ENCODE measurements at regions not wholly inside any gene's neighbourhood (a gene's known extent, or its start where the extent isn't known, plus 50 kb on each side); places are given as distances from the start of the nearest gene placed in this dataset.

- no peak for DNase-seq (ENCODE audit: low read depth in 2 of 3, low spot score in 1 of 3)
These were observed 168.7 kb upstream of the ITGB1 start for GRCh38 chr10:33126742-33127141.

GRCh38 chr10:33125522-33126517 is 167.8 kb upstream of the ITGB1 start:
- DNase-seq (ENCODE audit: low read depth in 2 of 3, low spot score in 1 of 3) = no peak

- DNase-seq (ENCODE audit: low read depth in 2 of 3, low spot score in 1 of 3) = no peak
These were observed 167.1 kb upstream of the ITGB1 start for GRCh38 chr10:33125111-33125510.

- no peak for DNase-seq (ENCODE audit: low read depth in 2 of 3, low spot score in 1 of 3)
These were observed 165.7 kb upstream of the ITGB1 start for GRCh38 chr10:33123680-33124079.

- no peak for DNase-seq (ENCODE audit: low read depth in 2 of 3, low spot score in 1 of 3)
These were observed 164.2 kb upstream of the ITGB1 start for GRCh38 chr10:33122014-33122809.

- DNase-seq (ENCODE audit: low read depth in 2 of 3, low spot score in 1 of 3) = no peak
These were observed 162.7 kb upstream of the ITGB1 start for GRCh38 chr10:33120700-33121099.

- no peak for DNase-seq (ENCODE audit: low read depth in 2 of 3, low spot score in 1 of 3)
These were observed 162.2 kb upstream of the ITGB1 start for GRCh38 chr10:33120275-33120674.

GRCh38 chr10:33117816-33118215 is 159.8 kb upstream of the ITGB1 start:
- no peak for DNase-seq (ENCODE audit: low read depth in 2 of 3, low spot score in 1 of 3)

GRCh38 chr10:33117230-33117629 is 159.2 kb upstream of the ITGB1 start:
- no peak for DNase-seq (ENCODE audit: low read depth in 2 of 3, low spot score in 1 of 3)

GRCh38 chr10:33115738-33116719 is 158.0 kb upstream of the ITGB1 start:
- no peak for DNase-seq (ENCODE audit: low read depth in 2 of 3, low spot score in 1 of 3)

- DNase-seq (ENCODE audit: low read depth in 2 of 3, low spot score in 1 of 3) = no peak
These were observed 156.5 kb upstream of the ITGB1 start for GRCh38 chr10:33114451-33114952.

- no peak for DNase-seq (ENCODE audit: low read depth in 2 of 3, low spot score in 1 of 3)
These were observed 155.4 kb upstream of the ITGB1 start for GRCh38 chr10:33113466-33113865.

GRCh38 chr10:33112831-33113455 is 154.9 kb upstream of the ITGB1 start:
- no peak for DNase-seq (ENCODE audit: low read depth in 2 of 3, low spot score in 1 of 3)

GRCh38 chr10:33111488-33112051 is 153.5 kb upstream of the ITGB1 start:
- no peak for DNase-seq (ENCODE audit: low read depth in 2 of 3, low spot score in 1 of 3)

GRCh38 chr10:33109788-33110469 is 151.9 kb upstream of the ITGB1 start:
- DNase-seq (ENCODE audit: low read depth in 2 of 3, low spot score in 1 of 3) = no peak

GRCh38 chr10:33109384-33109783 is 151.4 kb upstream of the ITGB1 start:
- DNase-seq (ENCODE audit: low read depth in 2 of 3, low spot score in 1 of 3) = no peak

GRCh38 chr10:33107953-33108352 is 149.9 kb upstream of the ITGB1 start:
- DNase-seq (ENCODE audit: low read depth in 2 of 3, low spot score in 1 of 3) = no peak

GRCh38 chr10:33106767-33107166 is 148.7 kb upstream of the ITGB1 start:
- no peak for DNase-seq (ENCODE audit: low read depth in 2 of 3, low spot score in 1 of 3)

- DNase-seq (ENCODE audit: low read depth in 2 of 3, low spot score in 1 of 3) = no peak
These were observed 145.9 kb upstream of the ITGB1 start for GRCh38 chr10:33103863-33104379.
